ENCODE measurements at regions not wholly inside any gene's neighbourhood (a gene's known extent, or its start where the extent isn't known, plus 50 kb on each side); places are given as distances from the start of the nearest gene placed in this dataset.

- no peaks in the 10 kb centered on the region for H3K9me3 ChIP-seq
- H3K36me3 ChIP-seq = no peaks in the 10 kb centered on the region
- no peak for DNase-seq
- H3K27ac ChIP-seq = no peak overlapping the region
- H3K4me3 ChIP-seq = no peak overlapping the region
- no peak for ATAC-seq
- no peak for TF ChIP-seq CTCF (IDR thresholded peaks at IDR 0.05)
- intact Hi-C loops (cut with DNase I) = no loop called here
- peaks cover 29% of the 10 kb centered on the region for H3K27me3 ChIP-seq
- H3K4me1 ChIP-seq = no peaks in the 10 kb centered on the region
Observed at GRCh38 chr9:17907779-17908508, 329.1 kb downstream of the SH3GL2 start.

- no peak for TF ChIP-seq CTCF (IDR thresholded peaks at IDR 0.05)
- H3K27ac ChIP-seq = no peak overlapping the region
- no peak for DNase-seq
- no peaks in the 10 kb centered on the region for H3K4me1 ChIP-seq
- H3K36me3 ChIP-seq = no peaks in the 10 kb centered on the region
- ATAC-seq = no peak
- H3K27me3 ChIP-seq = no peaks in the 10 kb centered on the region
- no peak overlapping the region for H3K4me3 ChIP-seq
- intact Hi-C loops (cut with DNase I) = no loop called here
- H3K9me3 ChIP-seq = no peaks in the 10 kb centered on the region
Observed at GRCh38 chr9:17926246-17926645, 347.4 kb downstream of the SH3GL2 start.

GRCh38 chr9:17927616-17928015 is 348.8 kb downstream of the SH3GL2 start:
- H3K27ac ChIP-seq = no peak overlapping the region
- no peaks in the 10 kb centered on the region for H3K27me3 ChIP-seq
- intact Hi-C loops (cut with DNase I) = no loop called here
- no peaks in the 10 kb centered on the region for H3K9me3 ChIP-seq
- TF ChIP-seq CTCF (IDR thresholded peaks at IDR 0.05) = no peak
- H3K36me3 ChIP-seq = no peaks in the 10 kb centered on the region
- ATAC-seq = no peak
- H3K4me3 ChIP-seq = no peak overlapping the region
- DNase-seq = no peak
- H3K4me1 ChIP-seq = no peaks in the 10 kb centered on the region

- no peak for TF ChIP-seq CTCF (IDR thresholded peaks at IDR 0.05)
- DNase-seq (no peak), ATAC-seq (no peak)
- no peak overlapping the region for H3K4me3 ChIP-seq
- H3K36me3 ChIP-seq = no peaks in the 10 kb centered on the region
- no peak overlapping the region for H3K27ac ChIP-seq
- no peaks in the 10 kb centered on the region for H3K9me3 ChIP-seq
- no peaks in the 10 kb centered on the region for H3K4me1 ChIP-seq
- no peaks in the 10 kb centered on the region for H3K27me3 ChIP-seq
- intact Hi-C loops (cut with DNase I) = no loop called here
Observed at GRCh38 chr9:17928228-17928627, 349.4 kb downstream of the SH3GL2 start.

- intact Hi-C loops (cut with DNase I) = no loop called here
- H3K27ac ChIP-seq = no peak overlapping the region
- no peak for TF ChIP-seq CTCF (IDR thresholded peaks at IDR 0.05)
- DNase-seq (no peak), ATAC-seq (no peak)
- no peaks in the 10 kb centered on the region for H3K9me3 ChIP-seq
- no peaks in the 10 kb centered on the region for H3K36me3 ChIP-seq
- no peaks in the 10 kb centered on the region for H3K27me3 ChIP-seq
- H3K4me1 ChIP-seq = no peaks in the 10 kb centered on the region
- no peak overlapping the region for H3K4me3 ChIP-seq
Observed at GRCh38 chr9:17928768-17929167, 349.9 kb downstream of the SH3GL2 start.

- Histone ChIP-seq H3K27me3 (no peaks in the 10 kb centered on the region), H3K27ac (no peak overlapping the region), H3K4me1 (no peaks in the 10 kb centered on the region), H3K4me3 (no peak overlapping the region), H3K9me3 (no peaks in the 10 kb centered on the region), H3K36me3 (no peaks in the 10 kb centered on the region)
- TF ChIP-seq CTCF (IDR thresholded peaks at IDR 0.05) = no peak
- no peak for ATAC-seq
- DNase-seq = no peak
- intact Hi-C loops (cut with DNase I) = no loop called here
Observed at GRCh38 chr9:17929506-17929905, 350.6 kb downstream of the SH3GL2 start.
